HEK293T (cell line): ENCODE measurements at regions not wholly inside any gene's neighbourhood (a gene's known extent, or its start where the extent isn't known, plus 50 kb on each side); places are given as distances from the start of the nearest gene placed in this dataset.

Experiments used
- ARNT ChIP-seq: fragments of 450-650 bp; IDR thresholded peaks from 2 replicates; pipeline ENCODE4 v1.6.1; 2017; ENCODE audit warnings: mild to moderate bottlenecking
- BHLHE40 ChIP-seq: fragments of 450-650 bp; IDR thresholded peaks from 2 replicates; pipeline ENCODE4 v1.6.1; 2016; ENCODE audit warnings: mild to moderate bottlenecking, moderate library complexity, borderline replicate concordance
- ELF4 ChIP-seq: fragments of 450-650 bp; IDR thresholded peaks from 2 replicates; pipeline ENCODE4 v1.6.1; 2017; ENCODE audit warnings: antibody characterized with exemption
- FOXM1 ChIP-seq: fragments of 450-650 bp; IDR thresholded peaks from 2 replicates; pipeline ENCODE4 v1.6.1; 2017; ENCODE audit warnings: mild to moderate bottlenecking, borderline replicate concordance
- HDGF ChIP-seq: fragments of 450-650 bp; IDR thresholded peaks from 2 replicates; pipeline ENCODE4 v1.6.1; 2017; ENCODE audit warnings: antibody characterized with exemption, borderline replicate concordance
- L3MBTL2 ChIP-seq: fragments of 450-650 bp; conservative IDR thresholded peaks from 2 replicates; pipeline ENCODE4 v1.6.1; 2016; ENCODE audit warnings: mild to moderate bottlenecking
- NFRKB ChIP-seq: fragments of 450-650 bp; IDR thresholded peaks from 2 replicates; pipeline ENCODE4 v1.6.1; 2016; ENCODE audit warnings: mild to moderate bottlenecking, moderate library complexity
- SP1 ChIP-seq: fragments of 450-650 bp; IDR thresholded peaks from 2 replicates; pipeline ENCODE4 v1.6.1; 2017
- SUZ12 ChIP-seq: fragments of 450-650 bp; IDR thresholded peaks from 2 replicates; pipeline ENCODE4 v1.6.1; 2016; ENCODE audit warnings: mild to moderate bottlenecking
- TARDBP ChIP-seq: fragments of 450-650 bp; IDR thresholded peaks from 2 replicates; pipeline ENCODE4 v1.6.1; 2016
- ZNF384 ChIP-seq: fragments of 450-650 bp; IDR thresholded peaks from 2 replicates; pipeline ENCODE4 v1.6.1; 2016

DNA sequence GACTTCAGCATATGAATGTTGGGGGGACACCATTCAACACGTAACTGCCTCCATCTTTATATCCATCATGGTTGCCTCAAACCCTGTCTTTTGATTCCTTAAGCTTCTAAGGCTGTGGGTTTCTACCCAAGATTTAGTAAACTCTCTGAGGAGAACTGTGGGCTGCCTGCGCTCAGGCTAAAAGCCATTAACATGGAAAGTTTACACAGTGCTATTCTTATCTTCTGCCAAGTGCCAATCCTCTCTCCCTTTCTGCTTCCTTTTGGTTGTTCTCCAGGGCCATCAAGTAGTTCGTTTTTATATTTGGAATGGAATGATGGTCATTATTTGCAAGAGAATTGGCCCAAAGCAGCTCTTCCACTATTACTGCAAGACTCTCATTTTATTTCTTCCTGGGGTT lies 97.3 kb upstream of the KLF14 start:
- no peak for TF ChIP-seq ELF4
- TF ChIP-seq SUZ12 = no peak
- TF ChIP-seq ARNT = no peak
- TF ChIP-seq NFRKB = no peak
- no peak for TF ChIP-seq ZNF384
- TF ChIP-seq BHLHE40 = no peak
- TF ChIP-seq TARDBP = no peak
- no peak for TF ChIP-seq FOXM1
- TF ChIP-seq L3MBTL2 = no peak
- no peak for TF ChIP-seq SP1
- no peak for TF ChIP-seq HDGF
